Skin epidermis (tissue), 12 donors: ENCODE measurements at regions not wholly inside any gene's neighbourhood (a gene's known extent, or its start where the extent isn't known, plus 50 kb on each side); places are given as distances from the start of the nearest gene placed in this dataset.

Experiments
- H3K27ac ChIP-seq, 21 experiments: fragments of 200-600 bp; sonication (generic) in 11 of 21; one replicate each; pipeline ENCODE4 v1.5.0; 2020; ENCODE audit warnings: mild to moderate bottlenecking in 3 of 21, inconsistent platforms in 2 of 21, moderate library complexity in 2 of 21
- H3K4me3 ChIP-seq, 7 experiments: fragments of 200-600 bp; sonication (generic) in 2 of 7; one replicate each; pipeline ENCODE4 v1.5.0; 2020; ENCODE audit warnings: inconsistent platforms in 2 of 7, mild to moderate bottlenecking in 2 of 7, moderate library complexity in 1 of 7

DNA sequence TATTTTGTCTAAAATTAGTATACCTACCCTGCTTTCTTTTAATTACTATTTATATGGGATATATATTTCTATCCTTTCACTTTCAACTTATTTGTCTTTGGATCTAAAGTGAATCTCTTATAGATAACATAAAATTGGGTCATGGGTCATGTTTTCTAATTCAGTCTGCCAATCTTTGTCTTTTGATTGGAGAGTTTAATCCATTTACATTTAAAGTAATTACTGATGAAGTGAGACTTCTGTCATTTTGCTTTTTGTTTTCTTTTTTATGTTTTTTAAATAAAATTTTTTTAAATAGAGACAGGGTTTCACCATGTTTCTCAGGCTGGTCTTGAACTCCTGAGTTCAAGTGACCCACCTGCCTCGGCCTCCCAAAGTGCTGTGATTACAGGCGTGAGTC lies 50.5 kb upstream of the PRDM1 start:
- Histone ChIP-seq H3K4me3 (no peak overlapping the region), H3K27ac (no peak overlapping the region)

DNA sequence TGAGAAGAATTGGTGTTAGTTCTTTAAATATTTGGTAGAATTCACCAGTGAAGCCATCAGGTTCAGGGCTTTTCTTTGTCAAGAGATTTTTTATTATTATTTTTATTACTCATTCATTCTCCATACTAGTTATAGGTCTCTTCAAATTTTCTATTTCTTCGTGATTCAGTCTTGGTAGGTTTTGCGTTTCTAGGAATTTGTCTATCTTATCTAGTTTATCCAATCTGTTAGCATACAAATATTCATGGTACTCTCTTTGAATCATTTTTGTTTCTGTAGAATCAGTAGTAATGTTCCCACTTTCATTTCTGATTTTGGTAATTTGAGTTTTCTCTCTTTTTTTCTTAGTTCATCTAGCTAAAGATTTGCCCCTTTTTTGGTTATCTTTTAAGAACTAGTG lies 52.3 kb upstream of the PRDM1 start:
- Histone ChIP-seq H3K27ac (no peak overlapping the region), H3K4me3 (no peak overlapping the region)

DNA sequence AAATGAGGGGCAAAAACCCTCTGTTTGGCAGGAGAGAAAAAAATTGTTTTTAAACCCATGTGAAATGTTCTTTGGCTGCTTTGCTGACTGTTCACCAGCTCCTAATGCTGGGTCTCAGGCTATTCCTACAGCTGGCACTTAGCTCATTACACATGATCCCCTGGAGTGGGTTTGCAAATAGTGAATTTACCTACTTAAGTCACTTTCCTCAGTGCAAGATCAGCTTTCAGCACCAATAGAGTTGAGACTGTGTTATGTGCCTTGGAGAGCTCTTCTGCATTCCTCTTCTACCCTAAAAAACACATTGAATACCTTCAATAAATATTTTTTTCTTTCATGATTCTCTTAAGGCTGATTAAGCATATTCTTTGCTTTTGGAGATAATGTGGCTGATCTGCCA lies 58.4 kb upstream of the PRDM1 start:
- no peak overlapping the region for H3K4me3 ChIP-seq

DNA sequence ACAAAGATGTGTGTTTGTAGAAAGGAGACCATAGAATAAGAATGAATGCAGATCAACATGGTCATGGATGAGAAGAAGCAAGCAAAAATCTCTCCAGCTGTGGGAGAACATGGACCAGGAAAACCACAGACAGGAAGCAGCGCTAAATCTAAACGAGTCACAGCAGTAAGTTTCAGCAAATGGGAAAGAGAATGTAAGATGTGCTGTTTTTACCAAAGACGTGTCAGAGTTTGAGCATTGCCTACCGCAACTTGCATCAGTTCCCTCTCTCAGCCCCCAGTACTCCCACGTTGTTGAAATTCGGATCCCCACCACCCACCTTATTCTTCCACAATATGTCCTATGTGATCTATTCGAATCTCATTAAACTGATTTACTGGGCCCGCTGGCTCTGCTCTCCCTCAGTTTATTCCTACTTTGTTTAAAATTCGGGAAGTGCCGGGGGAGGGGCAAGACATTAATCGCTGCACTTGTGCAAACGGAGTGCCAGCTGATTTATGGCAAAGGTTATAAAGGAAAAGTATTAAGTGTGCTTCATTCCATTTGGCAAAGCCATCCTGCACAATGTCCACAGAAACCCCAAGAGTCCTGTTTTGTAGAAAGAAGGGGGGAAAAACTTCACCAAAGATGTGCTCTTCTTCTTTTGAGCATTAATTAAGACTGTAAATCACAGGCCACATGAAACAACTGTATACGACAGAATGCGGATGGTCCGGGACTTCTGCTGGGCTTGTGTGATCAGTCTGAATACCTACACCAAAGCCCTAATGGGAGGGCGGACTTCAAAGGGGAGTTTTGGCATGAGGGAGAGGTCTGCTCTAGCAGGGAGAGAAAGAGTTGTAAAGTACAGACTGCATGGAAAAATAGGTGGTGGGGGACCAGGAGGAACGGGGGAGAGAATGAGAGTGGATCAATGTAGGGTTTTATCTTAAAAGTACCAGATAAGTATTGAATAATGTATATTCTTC lies 59.1 kb upstream of the PRDM1 start:
- Histone ChIP-seq H3K4me3 (no peak overlapping the region), H3K27ac (no peak overlapping the region)

More for the DNA sequence above, 58.4 kb upstream of the PRDM1 start:
- no peak overlapping the region for H3K27ac ChIP-seq

DNA sequence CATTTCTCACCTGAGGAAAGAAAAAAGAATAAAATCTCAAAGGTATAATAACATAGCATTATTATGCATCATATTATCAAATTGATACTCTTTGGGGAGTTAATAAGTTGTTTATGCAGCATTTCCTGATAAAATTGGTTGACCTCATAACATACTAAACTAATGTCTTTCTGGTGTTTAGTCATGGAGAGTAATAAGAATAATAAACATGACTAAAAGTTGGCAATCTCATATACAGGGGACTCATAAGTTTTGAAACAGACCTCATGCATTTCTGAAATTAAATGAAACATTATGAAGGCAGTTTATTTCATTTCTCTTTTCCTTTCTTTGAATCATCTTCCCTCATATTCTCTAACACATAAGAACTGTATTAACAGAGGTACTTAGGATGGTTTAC lies 60.5 kb upstream of the PRDM1 start:
- no peak overlapping the region for H3K27ac ChIP-seq
- H3K4me3 ChIP-seq = no peak overlapping the region

DNA sequence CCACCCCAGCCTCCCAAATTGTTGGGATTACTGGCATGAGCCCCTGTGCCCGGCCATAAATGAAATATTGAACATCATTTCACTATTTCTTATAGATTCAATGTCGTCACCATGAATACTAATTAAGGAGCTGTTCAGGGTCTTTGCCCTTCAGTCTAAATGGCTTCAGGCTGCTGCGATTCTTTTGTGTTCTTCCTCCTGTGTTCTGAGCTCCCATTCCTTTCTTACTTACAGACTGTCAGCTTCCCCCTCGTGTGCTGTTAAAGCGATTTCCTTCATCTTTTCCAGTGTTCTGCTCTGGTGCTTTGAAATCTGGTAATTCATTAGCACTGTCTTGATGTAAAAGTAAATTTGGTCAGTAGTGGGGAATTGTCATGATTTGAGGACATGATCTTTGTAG lies 63.3 kb upstream of the PRDM1 start:
- Histone ChIP-seq H3K4me3 (no peak overlapping the region), H3K27ac (no peak overlapping the region)

DNA sequence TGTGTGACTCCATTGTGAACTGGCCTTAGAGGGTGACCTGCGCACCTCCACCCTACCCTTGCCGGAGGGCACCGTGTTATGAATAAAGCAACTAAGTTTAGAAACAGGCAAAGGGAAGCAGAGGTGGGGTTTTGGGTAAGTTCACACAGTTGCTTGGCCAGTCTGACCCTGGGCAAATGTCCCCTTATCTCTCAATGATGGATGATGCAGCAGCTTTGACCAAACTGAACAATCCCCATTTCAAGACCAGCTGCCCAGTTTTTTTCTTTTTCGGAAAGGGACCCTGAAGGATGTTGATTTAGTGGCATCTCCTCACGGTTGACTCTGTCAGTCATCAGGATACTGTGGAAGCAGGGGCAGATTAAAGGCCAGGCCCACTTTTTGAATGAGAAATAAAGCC lies 68.7 kb upstream of the PRDM1 start:
- Histone ChIP-seq H3K27ac (no peak overlapping the region), H3K4me3 (no peak overlapping the region)

DNA sequence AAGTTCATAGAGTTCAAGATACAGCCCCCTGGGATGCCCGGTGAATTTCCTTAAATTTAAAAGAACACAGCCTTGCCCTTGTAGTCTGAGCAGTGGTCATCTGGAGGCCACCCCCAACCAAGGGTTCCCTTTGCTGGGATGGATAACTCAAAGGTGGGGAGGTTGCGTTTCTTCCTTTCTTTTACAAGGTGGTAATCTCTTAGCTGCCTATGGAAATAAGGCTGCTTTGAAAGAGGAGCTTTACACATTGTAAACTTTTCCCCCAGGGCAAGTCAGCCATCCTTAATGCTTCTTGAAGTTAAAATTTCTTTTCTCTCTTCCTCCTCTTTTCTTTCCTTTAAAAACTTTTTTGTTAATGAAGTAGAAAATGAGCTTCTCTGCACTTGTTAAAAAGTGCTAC lies 71.2 kb upstream of the PRDM1 start:
- no peak overlapping the region for H3K27ac ChIP-seq
- no peak overlapping the region for H3K4me3 ChIP-seq

DNA sequence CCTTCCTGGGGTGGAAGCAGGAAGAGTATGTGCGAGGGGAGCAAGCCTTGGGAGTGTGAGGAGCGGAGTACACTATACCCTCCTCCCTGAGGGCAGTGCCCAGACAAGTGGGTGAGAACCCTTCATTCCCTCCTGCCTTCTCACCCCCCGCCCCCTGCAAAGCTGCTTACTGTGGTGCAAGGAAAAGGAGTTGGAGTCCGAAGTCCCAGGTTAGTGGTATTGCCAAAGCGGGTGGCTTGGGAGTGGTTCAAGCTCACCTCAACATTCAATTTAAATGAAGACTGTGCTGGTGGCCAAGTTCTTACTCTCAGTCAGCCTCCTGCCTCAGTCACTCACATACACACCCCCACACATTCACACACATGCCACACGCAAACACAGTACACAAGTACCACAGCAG lies 74.7 kb upstream of the PRDM1 start:
- Histone ChIP-seq H3K4me3 (no peak overlapping the region), H3K27ac (no peak overlapping the region)

DNA sequence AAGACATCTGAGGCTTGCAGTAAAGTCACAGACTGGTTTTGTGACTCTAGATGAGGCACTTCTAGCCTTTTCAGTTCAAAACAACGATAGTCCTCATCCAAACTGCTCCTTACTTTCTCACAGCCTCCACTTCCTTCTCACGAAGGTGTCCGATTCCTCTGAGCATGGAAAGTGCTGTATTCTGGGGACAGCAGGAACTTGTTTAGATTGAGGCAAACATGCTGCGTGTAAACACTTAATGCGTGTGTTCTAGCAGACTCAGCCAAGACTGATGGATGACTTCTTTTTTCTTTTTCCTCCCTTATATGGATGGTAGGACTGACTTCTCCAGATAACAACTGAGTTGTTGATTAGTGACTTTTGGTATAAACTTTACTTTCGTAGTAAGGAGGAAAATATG lies 80.2 kb upstream of the PRDM1 start:
- Histone ChIP-seq H3K4me3 (no peak overlapping the region), H3K27ac (no peak overlapping the region)

DNA sequence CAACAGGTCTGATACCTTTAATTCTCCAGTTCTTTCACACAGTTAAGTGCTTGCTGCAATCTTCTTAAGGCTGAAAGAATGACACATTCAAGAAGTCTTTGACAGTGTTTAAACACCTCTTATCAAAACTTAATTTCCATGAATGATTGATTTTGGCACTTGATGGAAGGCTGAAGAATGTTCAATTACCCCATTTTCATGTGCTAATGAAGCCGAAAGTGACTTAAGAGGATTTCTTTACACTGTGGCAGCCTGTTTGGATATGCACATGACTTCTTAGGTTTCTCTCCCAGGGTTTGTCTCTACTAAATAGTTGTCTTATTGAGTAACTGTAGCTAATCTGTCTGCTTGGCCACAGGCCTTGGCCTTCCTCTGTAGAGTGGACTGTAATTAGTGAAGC lies 81.1 kb upstream of the PRDM1 start:
- Histone ChIP-seq H3K4me3 (no peak overlapping the region), H3K27ac (no peak overlapping the region)

DNA sequence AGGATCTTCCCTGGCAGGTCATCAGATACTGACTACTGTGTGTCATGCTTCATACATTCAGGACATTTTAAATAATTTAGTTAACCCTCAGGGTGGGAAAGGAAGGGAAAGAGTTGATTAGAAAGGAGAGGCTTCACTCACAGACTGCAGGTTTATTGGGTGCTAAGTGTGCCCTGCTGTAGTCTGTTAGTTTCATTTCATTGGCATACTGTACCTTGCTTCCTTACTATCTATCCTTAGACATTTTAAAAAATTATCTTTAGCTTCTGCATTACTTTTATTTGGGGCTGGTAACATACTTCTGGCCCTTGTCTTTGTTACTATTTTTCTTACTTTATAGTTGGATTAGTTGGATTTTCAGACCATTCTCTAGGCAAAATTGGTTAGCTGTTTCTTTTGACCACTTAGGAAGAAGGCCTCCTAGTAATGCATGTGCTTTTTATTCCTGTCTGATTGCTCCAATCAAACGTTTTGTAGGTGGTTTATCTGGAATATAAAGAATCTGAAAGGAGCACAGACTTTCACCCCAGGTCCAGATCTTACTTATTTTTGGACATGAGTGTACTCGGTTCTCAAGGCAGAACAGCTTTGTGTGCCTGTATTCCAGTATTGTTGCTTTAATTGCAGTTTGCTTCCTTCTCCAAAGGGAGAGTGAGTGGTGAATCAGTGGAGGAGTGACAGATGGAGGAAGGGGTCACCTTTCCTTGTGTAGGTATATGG lies 82.7 kb upstream of the PRDM1 start:
- Histone ChIP-seq H3K27ac (peak overlapping the region in 1 of 21 experiments; percentile 2), H3K4me3 (no peak overlapping the region)

DNA sequence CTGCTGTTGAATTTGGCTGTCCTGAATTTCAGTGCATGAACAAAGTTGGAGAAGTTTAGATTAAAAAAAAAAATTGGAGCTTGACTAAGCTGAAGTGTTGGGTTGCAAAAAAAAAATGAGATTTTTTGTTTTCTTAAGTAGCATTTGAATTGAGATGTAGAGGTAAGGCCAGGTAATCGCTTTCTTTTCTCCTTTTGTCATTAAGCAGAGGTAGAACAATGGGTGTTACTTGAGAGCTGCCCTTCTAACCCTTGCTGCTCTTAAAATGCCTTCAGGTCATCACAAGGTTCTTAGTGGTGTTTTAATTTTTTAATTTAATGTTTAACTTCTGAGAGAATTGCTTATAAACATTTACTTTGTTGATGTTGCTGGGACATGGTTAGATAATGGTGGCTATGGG lies 84.1 kb upstream of the PRDM1 start:
- H3K4me3 ChIP-seq = no peak overlapping the region

DNA sequence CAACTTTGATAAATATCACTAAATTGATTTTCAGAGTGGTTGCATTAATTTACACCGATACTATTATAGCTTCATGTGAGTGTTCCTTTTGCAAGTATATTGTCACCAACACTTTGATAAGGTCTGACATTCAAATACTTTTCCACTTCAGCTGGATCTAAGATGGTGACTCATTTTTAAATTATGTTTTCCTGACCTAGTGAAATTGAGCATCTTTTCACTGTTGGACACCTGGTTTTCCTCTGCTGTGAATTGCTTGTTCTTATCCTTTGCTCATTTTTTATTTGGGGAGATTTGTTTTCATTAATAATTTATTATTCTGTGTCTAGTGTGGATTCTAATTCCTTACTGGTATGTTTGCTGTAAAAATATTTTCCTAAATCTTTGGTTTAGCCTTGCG lies 85.2 kb upstream of the PRDM1 start:
- no peak overlapping the region for H3K4me3 ChIP-seq
- H3K27ac ChIP-seq = no peak overlapping the region

More for the DNA sequence above, 84.1 kb upstream of the PRDM1 start:
- H3K27ac ChIP-seq = no peak overlapping the region

DNA sequence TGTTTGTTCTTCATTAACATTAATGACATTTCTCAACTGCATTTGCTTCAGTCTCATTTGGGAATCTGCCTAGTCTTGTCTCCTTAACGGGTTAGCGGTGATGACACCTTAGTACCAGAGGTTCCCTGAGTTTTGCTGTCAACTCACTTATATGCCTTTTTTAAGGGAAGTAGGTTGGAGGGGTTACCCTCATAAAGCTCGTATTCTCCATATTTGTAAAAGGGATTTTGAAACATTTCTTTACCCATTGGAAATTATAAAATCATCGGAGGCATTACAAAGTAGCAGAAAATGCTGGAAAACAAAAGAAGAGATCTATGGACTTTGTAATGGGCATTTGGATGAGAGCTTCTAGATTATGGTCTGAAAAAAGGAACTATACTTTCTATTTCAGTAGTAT lies 88.7 kb upstream of the PRDM1 start:
- peak overlapping the region in 1 of 7 experiments; percentile 2 for H3K4me3 ChIP-seq
- H3K27ac ChIP-seq = peak overlapping the region in 1 of 21 experiments; percentile 97

DNA sequence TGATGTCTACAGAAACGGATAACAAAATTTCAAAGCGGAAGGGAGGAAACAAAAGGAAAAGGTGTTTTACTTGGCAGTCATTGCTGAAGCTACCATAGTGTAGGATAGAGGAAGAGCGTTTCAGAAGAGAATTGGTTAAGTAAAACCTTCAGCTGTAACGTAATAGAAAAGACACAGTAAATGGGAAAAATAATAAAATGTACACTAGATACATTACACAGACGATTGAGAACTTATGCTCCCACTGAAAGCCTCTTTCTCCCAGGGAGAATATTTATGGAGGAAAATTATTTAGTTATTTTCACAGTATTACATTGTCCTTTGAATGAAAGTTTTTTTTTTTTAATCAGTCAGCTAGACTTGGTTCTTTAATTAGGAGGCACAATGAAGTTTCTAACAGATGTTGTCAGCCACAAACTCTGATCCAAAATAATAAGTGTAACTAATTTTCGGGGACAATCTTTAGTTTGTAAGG lies 90.7 kb upstream of the PRDM1 start:
- peak overlapping the region; percentile 52 to 71 (median 58) for H3K4me3 ChIP-seq
- H3K27ac ChIP-seq = peak overlapping the region in 19 of 21 experiments; percentile 81 to 97 (median 92)

DNA sequence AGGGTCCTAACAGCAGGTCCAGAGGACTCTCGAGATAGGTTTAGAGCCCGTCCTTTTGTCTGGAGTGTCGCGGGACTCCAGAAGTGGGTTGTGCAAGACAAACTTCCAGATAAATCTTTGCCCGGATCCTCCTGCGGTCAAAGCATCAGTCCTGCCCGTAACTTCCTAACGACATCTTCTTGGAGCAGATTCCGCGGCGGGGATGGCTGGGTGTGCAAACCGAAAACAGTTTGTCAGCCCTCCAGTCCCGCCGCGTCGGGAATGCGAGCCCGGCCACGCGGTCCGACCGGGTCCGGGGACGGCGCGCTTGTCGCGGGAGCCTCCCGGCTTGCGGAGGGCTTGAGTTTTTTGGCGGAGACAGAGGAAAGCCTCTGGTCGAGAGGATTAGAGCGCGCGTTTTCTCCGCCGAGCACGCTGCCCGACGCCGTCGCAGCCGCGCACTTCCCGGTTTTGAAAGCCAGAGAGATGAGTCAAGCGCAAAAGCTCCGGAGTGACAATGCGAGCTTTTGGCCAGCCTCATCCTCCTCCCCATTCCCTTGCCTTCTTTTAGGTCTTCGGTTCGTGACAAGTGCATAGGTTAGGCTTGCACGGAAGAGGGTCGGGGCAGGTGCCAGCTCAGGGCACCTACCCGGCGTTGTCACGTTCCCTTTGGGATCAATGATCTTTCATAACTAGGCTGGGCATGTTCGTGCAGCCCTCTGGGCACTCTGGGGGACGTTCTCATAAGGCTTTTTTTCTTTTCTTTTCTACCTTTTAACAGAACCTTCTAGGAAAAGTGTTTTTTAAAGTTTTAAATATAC lies 91.3 kb upstream of the PRDM1 start:
- H3K4me3 ChIP-seq = peak overlapping the region; percentile 52 to 71 (median 58)
- peak overlapping the region; percentile 58 to 97 (median 92) for H3K27ac ChIP-seq

DNA sequence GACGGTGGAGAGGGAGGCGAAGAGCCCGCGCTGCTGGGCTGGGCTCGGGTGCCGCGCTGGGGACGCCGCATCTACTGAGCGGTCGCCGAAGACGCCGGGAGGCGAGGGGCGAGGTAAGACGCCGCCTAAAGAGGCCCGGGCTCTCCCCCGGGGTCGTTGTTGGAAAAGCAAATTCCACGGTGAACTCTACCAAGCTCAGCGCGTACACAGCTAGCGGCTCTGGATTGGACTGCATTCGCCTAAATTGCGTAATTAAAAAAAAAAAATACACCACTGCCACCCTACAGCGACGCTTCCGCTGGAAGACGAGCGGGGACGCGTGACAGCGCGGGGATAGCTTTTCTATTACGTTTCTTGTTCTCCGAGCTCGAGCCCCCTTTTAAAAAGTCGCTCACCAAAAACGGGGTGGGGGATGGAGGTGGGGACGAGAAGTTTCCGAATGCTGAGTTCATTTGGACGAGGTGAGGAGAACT lies 92.0 kb upstream of the PRDM1 start:
- Histone ChIP-seq H3K4me3 (peak overlapping the region; percentile 52 to 71 (median 58)), H3K27ac (peak overlapping the region; percentile 58 to 97 (median 92))

DNA sequence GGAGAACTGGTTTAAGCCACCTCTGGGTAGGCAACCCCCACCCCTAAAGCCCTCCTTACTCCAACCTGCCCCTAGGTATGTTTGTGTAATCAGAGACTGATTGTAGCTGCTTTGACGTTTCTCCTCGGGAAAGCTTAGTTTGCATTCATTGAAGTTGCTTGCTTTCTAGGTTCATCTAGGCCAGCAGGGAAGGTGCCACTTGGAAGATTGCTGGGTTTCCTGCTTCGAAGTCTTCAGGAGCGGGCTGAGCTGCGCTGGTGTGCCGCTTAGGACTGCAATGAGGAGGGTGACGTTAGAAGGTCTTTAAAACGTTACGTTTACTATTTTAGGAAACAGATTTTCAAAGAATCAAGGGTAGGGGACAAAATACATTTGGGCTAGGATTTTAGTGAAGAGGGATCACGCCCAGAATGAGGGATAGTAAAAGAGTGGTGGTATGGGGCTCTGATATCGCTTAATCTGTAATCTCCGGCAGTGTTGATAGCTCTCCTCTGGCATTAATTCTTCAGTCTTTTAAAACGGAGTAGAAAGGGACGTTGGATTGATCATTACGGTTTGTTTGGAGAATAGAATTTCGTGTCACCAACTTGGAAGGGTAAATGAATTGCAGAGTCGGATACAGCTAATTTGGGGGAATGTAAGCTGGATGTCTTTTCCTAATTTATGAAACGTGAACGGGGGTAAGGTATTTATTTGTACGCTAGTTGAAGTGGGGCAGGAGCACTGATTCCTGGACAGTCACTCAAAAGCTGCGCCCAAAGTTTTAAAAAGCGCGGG lies 92.6 kb upstream of the PRDM1 start:
- Histone ChIP-seq H3K4me3 (peak overlapping the region; percentile 52 to 71 (median 58)), H3K27ac (peak overlapping the region; percentile 58 to 97 (median 92))
